IMR-90 (cell line): ENCODE measurements at regions not wholly inside any gene's neighbourhood (a gene's known extent, or its start where the extent isn't known, plus 50 kb on each side); places are given as distances from the start of the nearest gene placed in this dataset.

Experiments used
- ATAC-seq: fragments of 200-7000 bp; cut with Tn5 transposase; 2 replicates; pipeline ENCODE4 v1.9.1; 2020; ENCODE audit warnings: low read depth, mild to moderate bottlenecking, moderate library complexity
- BruUV-seq: library from RNA; stranded (reverse); fragments of 400-500 nt; replicated peaks from 2 replicates; lab custom pipeline; 2021; lab: Mats Ljungman, UMichigan
- CTCF ChIA-PET: fragments of 300-600 bp; formaldehyde crosslinking; extraction: SDS; loops from one replicate; lab custom pipeline; 2021; ENCODE audit warnings: antibody characterized with exemption; lab: Yijun Ruan, JAX
- POLR2A ChIA-PET: fragments of 300-600 bp; sonication (Branson Sonifier 250); formaldehyde crosslinking; loops from one replicate; lab custom pipeline; 2022; ENCODE audit warnings: antibody characterized with exemption; ENCODE audit not compliant: unreplicated experiment; lab: Charles Lee
- DNase-seq: peaks from one replicate; pipeline ENCODE4 v3.0.0; 2013
- H2AFZ ChIP-seq: replicated peaks from 2 replicates; pipeline ENCODE3; 2013; ENCODE audit warnings: low read length, mild to moderate bottlenecking; ENCODE audit not compliant: poor library complexity
- H2AK5ac ChIP-seq: 2 replicates; pipeline ENCODE4 v1.6.1; 2013; ENCODE audit warnings: low read depth, low read length, inconsistent platforms
- H2AK9ac ChIP-seq: replicated peaks from 2 replicates; pipeline ENCODE3; 2013; ENCODE audit warnings: mild to moderate bottlenecking, low read depth, low read length, moderate library complexity; ENCODE audit not compliant: poor library complexity
- H2BK120ac ChIP-seq: 2 replicates; pipeline ENCODE4 v1.6.1; 2013; ENCODE audit warnings: low read depth, low read length, inconsistent platforms
- H2BK15ac ChIP-seq: 3 replicates; pipeline ENCODE4 v1.6.1; 2013; ENCODE audit warnings: low read depth, low read length, inconsistent platforms
- H2BK20ac ChIP-seq: 2 replicates; pipeline ENCODE4 v1.6.1; 2013; ENCODE audit warnings: low read depth, mild to moderate bottlenecking, inconsistent platforms, low read length, moderate library complexity
- H2BK5ac ChIP-seq: 2 replicates; pipeline ENCODE4 v1.6.1; 2013; ENCODE audit warnings: mild to moderate bottlenecking, low read depth, low read length, inconsistent platforms; ENCODE audit not compliant: poor library complexity, severe bottlenecking
- H3K14ac ChIP-seq: replicated peaks from 2 replicates; pipeline ENCODE4 v1.6.1; 2013; ENCODE audit warnings: low read depth, low read length, inconsistent platforms
- H3K18ac ChIP-seq: 2 replicates; pipeline ENCODE4 v1.6.1; 2013; ENCODE audit warnings: low read depth, low read length, control low read depth
- H3K23ac ChIP-seq: 2 replicates; pipeline ENCODE4 v1.6.1; 2013; ENCODE audit warnings: low read depth, low read length, inconsistent platforms
- H3K27ac ChIP-seq: 2 replicates; pipeline ENCODE4 v1.5.1; 2013; ENCODE audit warnings: mild to moderate bottlenecking, control low read depth, low read length; ENCODE audit not compliant: insufficient read depth
- H3K27me3 ChIP-seq: 2 replicates; pipeline ENCODE4 v1.6.1; 2013; ENCODE audit warnings: low read length; ENCODE audit not compliant: control insufficient read depth, insufficient read depth
- H3K36me3 ChIP-seq: 2 replicates; pipeline ENCODE4 v1.6.1; 2013; ENCODE audit warnings: low read length, mixed read lengths; ENCODE audit not compliant: control insufficient read depth, insufficient read depth
- H3K4ac ChIP-seq: 2 replicates; pipeline ENCODE4 v1.6.1; 2013; ENCODE audit warnings: low read depth, low read length, inconsistent platforms
- H3K4me1 ChIP-seq: 2 replicates; pipeline ENCODE4 v1.6.1; 2013; ENCODE audit warnings: low read length, mixed read lengths; ENCODE audit not compliant: control insufficient read depth, insufficient read depth
- H3K4me2 ChIP-seq: 2 replicates; pipeline ENCODE4 v1.6.1; 2013; ENCODE audit warnings: low read depth, mild to moderate bottlenecking, control low read depth, low read length, moderate library complexity
- H3K4me3 ChIP-seq: 2 replicates; pipeline ENCODE4 v1.5.1; 2013; ENCODE audit warnings: low read depth, mild to moderate bottlenecking, control low read depth, low read length, moderate library complexity; ENCODE audit not compliant: insufficient read depth
- H3K56ac ChIP-seq: 2 replicates; pipeline ENCODE4 v1.6.1; 2013; ENCODE audit warnings: low read length, inconsistent platforms; ENCODE audit not compliant: insufficient read depth; ENCODE audit errors: extremely low read depth
- H3K79me1 ChIP-seq, 2 experiments: 2 replicates each; pipeline ENCODE4 v1.6.1; 2013; ENCODE audit warnings: low read length in 2 of 2, inconsistent platforms in 1 of 2, low read depth in 1 of 2
- H3K9ac ChIP-seq: 2 replicates; pipeline ENCODE4 v1.6.1; 2013; ENCODE audit warnings: low read depth, low read length, control low read depth
- H3K9me1 ChIP-seq: 2 replicates; pipeline ENCODE4 v1.6.1; 2013; ENCODE audit warnings: low read length, inconsistent platforms; ENCODE audit not compliant: insufficient read depth
- H3K9me3 ChIP-seq: 2 replicates; pipeline ENCODE4 v1.6.1; 2013; ENCODE audit warnings: low read length; ENCODE audit not compliant: control insufficient read depth, insufficient read depth
- H4K20me1 ChIP-seq: 2 replicates; pipeline ENCODE4 v1.6.1; 2013; ENCODE audit warnings: low read length, inconsistent platforms; ENCODE audit not compliant: insufficient read depth
- H4K5ac ChIP-seq: 2 replicates; pipeline ENCODE4 v1.6.1; 2013; ENCODE audit warnings: mild to moderate bottlenecking, low read depth, low read length, control low read depth
- H4K8ac ChIP-seq, 2 experiments: 2 replicates each; pipeline ENCODE4 v1.6.1; 2013; ENCODE audit warnings: low read depth in 2 of 2, low read length in 2 of 2, control low read depth in 1 of 2, inconsistent platforms in 1 of 2
- H4K91ac ChIP-seq: 2 replicates; pipeline ENCODE4 v1.6.1; 2013; ENCODE audit warnings: low read depth, low read length, inconsistent platforms; ENCODE audit not compliant: insufficient read depth
- WGBS, 2 experiments: methylation state at CpG; one replicate each; pipeline versions ENCODE4 v1.1.5 to v1.1.7; 2013; ENCODE audit warnings: missing lambda C conversion rate in 2 of 2; ENCODE audit not compliant: insufficient read length in 1 of 2; ENCODE audit errors: extremely low coverage in 2 of 2; 5-methylcytosine and 5-hydroxymethylcytosine counted together
- dilution Hi-C: fragments of 300-500 bp; cut with HindIII; formaldehyde crosslinking; loops from one replicate; pipeline ENCODE4 v1.14.3; 2018; ENCODE audit warnings: low sequenced_read_pairs; ENCODE audit not compliant: unreplicated experiment
- in situ Hi-C: fragments of 300-500 bp; cut with MboI; formaldehyde crosslinking; loops from 3 replicates; pipeline ENCODE4 v1.14.3; 2019; ENCODE audit warnings: low sequenced_read_pairs, inconsistent platforms, mixed read lengths
- intact Hi-C: fragments of 100-400 bp; cut with micrococcal nuclease; formaldehyde crosslinking; loops from 2 replicates; pipeline ENCODE4 v1.10.0; 2022
- TF ChIP-seq, protein P1 (sequence below): fragments of 150-350 bp; IDR thresholded peaks from 2 replicates; pipeline ENCODE4 v1.6.1; 2017; ENCODE audit warnings: mild to moderate bottlenecking, antibody characterized with exemption, low read length, low read depth

DNA sequence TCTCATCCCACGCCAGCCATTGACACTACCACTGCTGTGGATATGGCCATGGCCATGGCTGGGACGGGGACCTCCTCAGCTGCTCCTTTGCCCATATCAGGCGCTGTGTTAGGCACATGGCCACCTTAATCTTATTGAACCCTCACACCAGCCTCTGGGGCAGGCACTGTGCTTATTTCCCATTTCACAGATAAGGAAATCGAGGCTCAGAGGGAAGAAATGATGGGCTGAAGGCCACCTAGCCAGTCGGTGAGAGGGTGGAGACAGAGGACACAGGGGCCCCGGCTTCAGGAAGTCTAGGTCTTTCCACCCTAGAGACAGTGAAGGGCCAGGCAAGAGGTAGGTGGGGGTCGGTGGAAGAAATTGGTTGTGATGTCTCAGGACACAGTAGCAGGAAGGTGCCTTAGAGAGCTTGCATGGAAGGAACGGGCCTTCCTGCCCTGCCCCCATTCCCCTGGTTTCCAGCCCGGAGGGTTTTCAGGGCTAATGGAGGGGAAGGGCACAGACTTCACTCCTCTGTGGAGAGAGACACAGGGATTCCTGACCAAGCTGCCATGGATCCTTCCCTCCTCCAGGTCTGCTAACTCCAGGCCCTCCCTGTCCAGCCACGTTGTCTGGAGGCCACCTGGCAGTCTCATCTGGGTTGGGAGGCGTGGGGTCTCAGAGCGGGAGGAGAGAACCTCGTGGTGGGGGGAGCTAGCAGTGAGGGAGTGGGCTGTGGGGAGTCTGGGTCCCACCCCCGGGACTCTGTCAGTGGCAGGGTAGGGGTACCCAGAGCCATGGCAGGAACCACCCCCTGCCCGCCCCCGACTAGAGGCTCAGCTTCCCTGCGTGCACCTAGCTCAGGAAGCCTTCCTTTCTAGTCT, 120.4 kb downstream of the VEGFA start:
- no peak overlapping the region for H4K5ac ChIP-seq
- H3K4me2 ChIP-seq = no peak overlapping the region
- TF ChIP-seq, protein P1, sequence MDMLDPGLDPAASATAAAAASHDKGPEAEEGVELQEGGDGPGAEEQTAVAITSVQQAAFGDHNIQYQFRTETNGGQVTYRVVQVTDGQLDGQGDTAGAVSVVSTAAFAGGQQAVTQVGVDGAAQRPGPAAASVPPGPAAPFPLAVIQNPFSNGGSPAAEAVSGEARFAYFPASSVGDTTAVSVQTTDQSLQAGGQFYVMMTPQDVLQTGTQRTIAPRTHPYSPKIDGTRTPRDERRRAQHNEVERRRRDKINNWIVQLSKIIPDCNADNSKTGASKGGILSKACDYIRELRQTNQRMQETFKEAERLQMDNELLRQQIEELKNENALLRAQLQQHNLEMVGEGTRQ = no peak
- in situ Hi-C loops = no loop called here
- no peak overlapping the region for H2AFZ ChIP-seq
- WGBS, 2 experiments = 83% methylated on average over 2 of the region's 17 CpGs; no CpG with 5 or more reads in 1 of the 2 experiments
- no peak overlapping the region for H3K18ac ChIP-seq
- no peak overlapping the region for H3K4me3 ChIP-seq
- intact Hi-C loops = no loop called here
- H2BK15ac ChIP-seq = no peak overlapping the region
- no peak overlapping the region for H3K9ac ChIP-seq
- ChIA-PET POLR2A (no interaction called here), CTCF (no interaction called here)
- dilution Hi-C loops = no loop called here
- H2BK20ac ChIP-seq = no peak overlapping the region
- peaks cover 29% of the 10 kb centered on the region; the same call in 1 of the 2 replicates for H3K27me3 ChIP-seq
- no peaks in the 10 kb centered on the region for H3K9me3 ChIP-seq
- H4K20me1 ChIP-seq = no peaks in the 10 kb centered on the region
- 0 out of 2 replicates have a peak overlapping the region, but pooled peaks have one; percentile 5 for H2AK5ac ChIP-seq
- DNase-seq (no peak), ATAC-seq (no peak)
- H3K4me1 ChIP-seq = peaks cover 3% of the 10 kb centered on the region
- no TSS peak for BruUV-seq
- no peak overlapping the region for H3K23ac ChIP-seq
- H3K4ac ChIP-seq = no peak overlapping the region
- peak overlapping the region; percentile 46; the same call in 1 of the 2 replicates for H3K14ac ChIP-seq
- no peak overlapping the region for H3K27ac ChIP-seq
- H4K8ac ChIP-seq = no peak overlapping the region
- H2BK120ac ChIP-seq = no peak overlapping the region
- H2AK9ac ChIP-seq = peak overlapping the region; percentile 22
- no peak overlapping the region for H2BK5ac ChIP-seq
- no peaks in the 10 kb centered on the region for H3K79me1 ChIP-seq
- 0 out of 2 replicates have a peak, but pooled peaks cover 4% of the 10 kb centered on the region for H3K9me1 ChIP-seq
- no peaks in the 10 kb centered on the region for H3K36me3 ChIP-seq
- H3K56ac ChIP-seq = no peak overlapping the region
- no peak overlapping the region for H4K91ac ChIP-seq
